AG09309 (cell line): ENCODE measurements at regions not wholly inside any gene's neighbourhood (a gene's known extent, or its start where the extent isn't known, plus 50 kb on each side); places are given as distances from the start of the nearest gene placed in this dataset.

ENCODE experiments used
- DNase-seq: peaks from one replicate; pipeline ENCODE4 v3.0.0-alpha.2; 2010; ENCODE audit warnings: low read depth
- H3K4me3 ChIP-seq: 2 replicates; pipeline ENCODE4 v1.5.1; 2011; ENCODE audit warnings: mild to moderate bottlenecking, low read depth, low read length, moderate library complexity; ENCODE audit not compliant: control insufficient read depth
- TF ChIP-seq, protein P1 (sequence below): IDR thresholded peaks from 2 replicates; pipeline ENCODE4 v1.5.1; 2011; ENCODE audit warnings: mild to moderate bottlenecking, low read depth, low read length, inconsistent platforms; ENCODE audit not compliant: insufficient read depth, control insufficient read depth; ENCODE audit errors: missing control alignments

DNA sequence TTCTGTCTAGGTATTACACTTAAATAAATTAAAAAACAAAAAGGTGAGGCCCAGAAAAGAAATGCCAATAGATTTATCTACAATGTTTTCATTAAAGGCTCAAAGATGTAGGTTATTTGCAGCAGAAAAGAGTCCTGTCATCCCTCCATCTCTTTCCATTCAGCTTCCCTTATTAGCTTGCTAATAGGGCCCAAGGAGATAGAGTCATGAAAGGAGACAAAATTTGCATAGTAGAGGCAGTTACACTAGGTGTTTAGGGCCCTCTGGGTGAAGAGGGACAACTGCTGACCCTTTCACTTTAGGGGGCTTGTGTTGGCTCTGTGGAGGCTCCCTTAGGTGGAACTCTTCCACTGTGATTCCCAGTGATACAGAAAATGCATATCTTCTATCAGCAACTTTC lies 58.4 kb upstream of the TACR3 start:
- no peak for DNase-seq
- H3K4me3 ChIP-seq: no peak overlapping the region

DNA sequence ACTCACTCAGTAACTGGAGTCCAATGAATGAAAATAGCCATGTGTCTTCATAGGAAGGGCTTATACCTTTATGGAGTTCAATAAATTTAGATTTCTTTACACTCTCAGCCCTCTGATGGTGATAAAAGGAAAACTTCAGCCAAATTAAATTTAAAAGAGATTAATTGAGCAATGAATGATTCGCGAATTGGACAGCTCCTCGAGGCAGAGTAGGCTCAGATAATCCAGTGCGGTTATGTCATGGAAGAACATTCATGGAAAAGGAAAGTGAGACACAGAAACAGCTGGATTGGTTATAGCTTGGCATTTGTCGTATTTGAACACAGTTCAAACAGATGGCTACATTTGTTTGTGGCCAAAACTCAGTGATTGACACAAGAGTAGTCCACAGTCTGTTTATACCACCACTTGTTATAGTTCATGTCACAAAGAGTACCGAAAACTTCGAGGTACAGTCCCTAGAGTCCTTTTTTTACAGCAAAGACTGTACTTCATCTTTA lies 54.6 kb upstream of the TACR3 start:
- no peak overlapping the region for H3K4me3 ChIP-seq
- TF ChIP-seq, protein P1, sequence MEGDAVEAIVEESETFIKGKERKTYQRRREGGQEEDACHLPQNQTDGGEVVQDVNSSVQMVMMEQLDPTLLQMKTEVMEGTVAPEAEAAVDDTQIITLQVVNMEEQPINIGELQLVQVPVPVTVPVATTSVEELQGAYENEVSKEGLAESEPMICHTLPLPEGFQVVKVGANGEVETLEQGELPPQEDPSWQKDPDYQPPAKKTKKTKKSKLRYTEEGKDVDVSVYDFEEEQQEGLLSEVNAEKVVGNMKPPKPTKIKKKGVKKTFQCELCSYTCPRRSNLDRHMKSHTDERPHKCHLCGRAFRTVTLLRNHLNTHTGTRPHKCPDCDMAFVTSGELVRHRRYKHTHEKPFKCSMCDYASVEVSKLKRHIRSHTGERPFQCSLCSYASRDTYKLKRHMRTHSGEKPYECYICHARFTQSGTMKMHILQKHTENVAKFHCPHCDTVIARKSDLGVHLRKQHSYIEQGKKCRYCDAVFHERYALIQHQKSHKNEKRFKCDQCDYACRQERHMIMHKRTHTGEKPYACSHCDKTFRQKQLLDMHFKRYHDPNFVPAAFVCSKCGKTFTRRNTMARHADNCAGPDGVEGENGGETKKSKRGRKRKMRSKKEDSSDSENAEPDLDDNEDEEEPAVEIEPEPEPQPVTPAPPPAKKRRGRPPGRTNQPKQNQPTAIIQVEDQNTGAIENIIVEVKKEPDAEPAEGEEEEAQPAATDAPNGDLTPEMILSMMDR: no peak
- no peak for DNase-seq

More for the DNA sequence above, 58.4 kb upstream of the TACR3 start:
- TF ChIP-seq, protein P1: no peak

DNA sequence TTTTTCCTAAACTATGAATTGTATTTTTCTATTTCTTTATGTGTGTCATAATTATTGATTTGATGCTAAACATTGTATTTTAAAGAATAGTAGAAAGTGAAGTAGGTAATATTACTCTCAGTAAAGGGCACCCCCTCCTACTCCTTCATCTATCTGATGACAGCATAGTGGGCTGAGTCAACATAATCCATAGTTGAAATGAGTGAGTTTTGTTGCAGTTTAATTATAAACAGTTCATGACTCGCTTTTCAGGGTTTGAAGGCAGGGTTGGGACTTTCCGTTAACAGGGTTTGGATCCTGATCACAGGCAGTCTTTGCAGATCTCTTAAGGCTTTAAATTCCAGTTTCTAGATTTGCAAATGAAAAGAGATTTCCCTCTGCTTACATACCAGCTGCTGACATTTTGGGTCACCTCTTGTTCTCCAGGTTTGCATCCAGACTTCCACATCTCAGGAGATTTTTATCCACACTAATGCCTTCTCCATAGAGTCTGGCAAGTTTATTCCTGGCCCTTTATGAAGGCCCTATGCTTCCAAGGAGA lies 54.0 kb upstream of the TACR3 start:
- TF ChIP-seq, protein P1: no peak
- DNase-seq: no peak
- no peak overlapping the region for H3K4me3 ChIP-seq
